HG03432 (cell line): ENCODE measurements at regions not wholly inside any gene's neighbourhood (a gene's known extent, or its start where the extent isn't known, plus 50 kb on each side); places are given as distances from the start of the nearest gene placed in this dataset.

Experiments used
- ATAC-seq: cut with Tn5 transposase; IDR thresholded peaks from one replicate; pipeline ENCODE4 v1.9.1; 2021; ENCODE audit warnings: mild to moderate bottlenecking, moderate library complexity; ENCODE audit not compliant: unreplicated experiment

DNA sequence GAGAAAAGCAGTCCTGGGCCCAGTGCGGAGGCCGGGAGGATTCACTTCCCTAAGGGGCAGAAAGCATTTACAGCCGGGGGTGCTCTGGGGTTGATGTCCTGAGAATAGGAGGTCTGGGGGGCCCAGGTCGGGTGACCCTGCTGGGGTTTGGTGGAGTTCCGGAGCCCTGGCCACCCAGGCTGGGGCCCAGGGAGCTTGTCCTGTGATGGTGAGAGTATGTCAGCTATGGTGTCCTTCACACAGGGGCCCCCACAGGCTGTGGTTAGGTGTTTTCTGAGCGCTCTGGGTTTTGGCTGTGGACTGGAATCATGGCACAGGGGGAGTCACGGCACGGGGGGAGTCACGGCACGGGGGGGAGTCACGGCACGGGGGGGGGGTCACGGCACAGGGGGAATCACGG, 54.5 kb upstream of the TMEM18 start:
- ATAC-seq = no peak

DNA sequence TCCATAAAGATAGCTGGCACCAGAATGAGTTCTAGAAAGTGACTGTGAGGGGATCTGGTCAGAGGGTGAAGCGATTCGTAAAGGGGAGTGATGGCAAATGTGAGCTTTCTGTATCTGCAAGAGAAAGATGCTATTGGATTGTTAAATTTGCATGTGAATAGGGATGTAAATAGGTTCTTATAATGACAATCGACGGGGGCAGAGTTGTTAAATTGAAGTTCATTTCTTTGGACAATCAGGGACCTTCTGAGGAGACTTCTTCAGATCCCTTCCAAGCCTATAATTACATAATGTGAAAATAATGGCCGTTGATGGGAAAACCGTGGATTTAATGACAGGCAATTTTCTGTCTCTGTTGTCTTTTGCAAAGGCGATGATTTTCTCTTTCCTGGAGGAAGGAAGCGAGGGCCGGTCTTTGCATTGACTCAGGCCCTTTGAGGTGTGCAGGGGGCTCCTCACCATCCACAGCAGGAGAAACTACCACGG, 52.2 kb upstream of the TMEM18 start:
- ATAC-seq = no peak

DNA sequence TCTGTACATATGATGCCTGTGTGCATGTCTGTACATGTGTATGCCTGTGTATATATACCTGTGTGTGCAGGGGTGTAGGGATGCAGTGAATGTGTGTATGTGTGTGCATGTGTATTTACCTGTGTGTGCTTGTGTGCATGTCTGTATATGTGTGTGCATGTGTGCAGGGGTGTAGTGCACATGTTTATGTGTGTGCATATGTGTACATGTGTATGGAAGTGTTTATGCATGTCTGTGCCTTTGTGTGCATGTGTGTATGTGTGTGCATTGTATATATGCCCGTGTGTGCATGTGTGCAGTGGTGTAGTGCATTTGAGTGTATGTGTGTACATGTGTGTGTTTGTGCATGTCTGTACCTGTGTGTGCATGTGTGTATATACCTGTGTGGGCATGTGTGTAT, 51.0 kb upstream of the TMEM18 start:
- no peak for ATAC-seq

DNA sequence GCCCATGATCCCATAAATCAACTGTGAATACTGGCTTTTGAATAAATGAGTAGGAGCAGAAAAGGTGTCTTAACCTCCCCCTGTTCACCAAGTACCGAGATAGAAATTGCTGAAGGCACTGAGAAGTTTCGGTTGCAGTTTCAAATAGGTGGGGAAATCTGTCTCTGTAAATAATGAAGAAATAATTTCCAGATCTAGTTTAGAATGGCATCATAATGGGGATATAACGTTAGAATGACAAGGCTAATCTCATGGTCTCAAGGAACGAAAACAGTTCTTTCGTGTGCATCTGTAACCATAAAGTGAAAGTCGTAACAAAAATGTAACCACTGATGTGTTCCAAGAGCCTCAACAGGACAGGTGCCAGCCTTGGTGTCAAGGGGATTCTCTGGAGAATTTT, 49.9 kb upstream of the TMEM18 start:
- peak; percentile 86 for ATAC-seq
